Loucy (cell line): ENCODE measurements at regions not wholly inside any gene's neighbourhood (a gene's known extent, or its start where the extent isn't known, plus 50 kb on each side); places are given as distances from the start of the nearest gene placed in this dataset.

ENCODE experiments used
- H2AFZ ChIP-seq: fragments of 200-600 bp; sonication (generic); 2 replicates; pipeline ENCODE4 v1.6.0; 2016; ENCODE audit warnings: antibody characterized with exemption, mild to moderate bottlenecking, low read length, moderate library complexity
- H3F3A ChIP-seq: fragments of 200-600 bp; 2 replicates; pipeline ENCODE4 v1.6.0; 2016; ENCODE audit warnings: antibody characterized with exemption, low read depth, mild to moderate bottlenecking
- H3K27me3 ChIP-seq: fragments of 200-600 bp; sonication (generic); 2 replicates; pipeline ENCODE4 v1.6.1; 2014; ENCODE audit warnings: low read length, mild to moderate bottlenecking; ENCODE audit not compliant: insufficient read depth, poor library complexity, severe bottlenecking
- H3K36me3 ChIP-seq: fragments of 200-600 bp; sonication (generic); 2 replicates; pipeline ENCODE4 v1.6.1; 2016; ENCODE audit warnings: low read length; ENCODE audit not compliant: insufficient read depth
- H3K4me1 ChIP-seq: fragments of 200-600 bp; sonication (generic); 2 replicates; pipeline ENCODE4 v1.5.1; 2014; ENCODE audit warnings: low read length, mild to moderate bottlenecking; ENCODE audit not compliant: insufficient read depth, poor library complexity, severe bottlenecking
- H3K4me2 ChIP-seq: fragments of 200-600 bp; sonication (generic); 2 replicates; pipeline ENCODE4 v1.6.0; 2014; ENCODE audit warnings: antibody characterized with exemption, low read length, low read depth, mild to moderate bottlenecking; ENCODE audit not compliant: poor library complexity, severe bottlenecking
- H3K4me3 ChIP-seq: fragments of 200-600 bp; sonication (generic); 2 replicates; pipeline ENCODE4 v1.5.1; 2014; ENCODE audit warnings: low read length, mild to moderate bottlenecking, mixed read lengths; ENCODE audit not compliant: poor library complexity, severe bottlenecking
- H3K79me2 ChIP-seq: fragments of 200-600 bp; sonication (generic); 2 replicates; pipeline ENCODE4 v1.6.1; 2014; ENCODE audit warnings: low read length; ENCODE audit not compliant: insufficient read depth
- H3K9ac ChIP-seq: fragments of 200-600 bp; sonication (generic); 2 replicates; pipeline ENCODE4 v1.6.0; 2014; ENCODE audit warnings: mild to moderate bottlenecking, low read depth, low read length, moderate library complexity; ENCODE audit not compliant: poor library complexity, severe bottlenecking
- H3K9me2 ChIP-seq: fragments of 200-600 bp; sonication (generic); replicated peaks from 2 replicates; pipeline ENCODE4 v1.6.1; 2016; ENCODE audit warnings: low read depth, low read length, mixed read lengths
- H3K9me3 ChIP-seq: fragments of 200-600 bp; sonication (generic); 2 replicates; pipeline ENCODE4 v1.6.1; 2014; ENCODE audit warnings: mild to moderate bottlenecking, antibody characterized with exemption, low read length, low read depth; ENCODE audit not compliant: insufficient read depth
- H4K20me1 ChIP-seq: fragments of 200-600 bp; sonication (generic); 2 replicates; pipeline ENCODE4 v1.6.0; 2014; ENCODE audit warnings: antibody characterized with exemption, low read length, mild to moderate bottlenecking; ENCODE audit not compliant: insufficient read depth, poor library complexity, severe bottlenecking
- CTCF ChIP-seq: fragments of 200-600 bp; sonication (generic); conservative IDR thresholded peaks from 2 replicates; pipeline ENCODE4 v1.5.1; 2014; ENCODE audit warnings: mild to moderate bottlenecking, antibody characterized with exemption, low read length
- EZH2phosphoT487 ChIP-seq: fragments of 200-600 bp; IDR thresholded peaks from 2 replicates; pipeline ENCODE4 v1.6.1; 2018; ENCODE audit warnings: antibody characterized with exemption, mild to moderate bottlenecking, moderate library complexity, borderline replicate concordance

- H3K4me1 ChIP-seq, result peaks cover 60% of the 10 kb centered on the region
- no peaks in the 10 kb centered on the region for H3K9me2 ChIP-seq
- TF ChIP-seq EZH2phosphoT487, result no peak
- no peak for TF ChIP-seq CTCF
These were observed 120.8 kb upstream of the TNFAIP3 start for GRCh38 chr6:137746264-137746663.

DNA sequence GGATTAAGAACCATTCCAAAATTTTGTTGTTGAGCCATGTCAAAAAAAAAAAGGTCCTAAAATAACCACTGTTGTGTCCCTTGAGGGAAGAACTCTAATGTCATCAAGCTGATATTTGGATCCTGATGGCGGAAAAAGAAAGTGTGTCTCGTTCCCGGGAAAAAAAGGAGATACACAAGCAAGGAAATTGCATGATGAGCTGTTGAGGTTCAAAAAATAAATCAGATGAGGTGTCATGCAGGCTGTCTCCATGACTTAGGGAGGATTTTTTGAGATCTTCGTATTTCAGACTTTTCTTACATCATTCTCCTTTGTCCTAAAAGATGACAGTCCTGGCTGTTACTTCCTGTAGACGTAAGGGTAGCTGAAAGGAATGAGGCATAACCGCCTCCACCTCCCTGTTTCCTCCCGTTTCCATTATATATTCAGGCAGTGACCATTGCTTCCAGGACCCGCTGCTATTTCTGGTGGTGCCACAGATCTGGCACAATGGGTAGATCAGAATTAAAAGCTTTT, 117.3 kb upstream of the TNFAIP3 start:
- Histone ChIP-seq H3K4me3 (no peak overlapping the region), H2AFZ (no peak overlapping the region), H3K9ac (no peak overlapping the region)

More at GRCh38 chr6:137746264-137746663, 120.8 kb upstream of the TNFAIP3 start:
- no peaks in the 10 kb centered on the region for H3K27me3 ChIP-seq
- H3K4me3 ChIP-seq, result no peak overlapping the region
- H3K79me2 ChIP-seq, result no peaks in the 10 kb centered on the region
- no peak overlapping the region for H3K4me2 ChIP-seq
- no peaks in the 10 kb centered on the region for H4K20me1 ChIP-seq
- H3K36me3 ChIP-seq, result no peaks in the 10 kb centered on the region
- no peaks in the 10 kb centered on the region for H3K9me3 ChIP-seq
- peak overlapping the region; percentile 14; the same call in 1 of the 2 replicates for H2AFZ ChIP-seq
- peaks cover 4% of the 10 kb centered on the region; the same call in 1 of the 2 replicates for H3F3A ChIP-seq
- no peak overlapping the region for H3K9ac ChIP-seq

GRCh38 chr6:137750297-137750696, 116.8 kb upstream of the TNFAIP3 start:
- Histone ChIP-seq H3K4me2 (no peak overlapping the region), H3K27me3 (no peaks in the 10 kb centered on the region), H3K9me2 (no peaks in the 10 kb centered on the region), H3K4me3 (no peak overlapping the region), H3K36me3 (no peaks in the 10 kb centered on the region), H3K4me1 (peaks cover 59% of the 10 kb centered on the region), H2AFZ (no peak overlapping the region), H3F3A (no peaks in the 10 kb centered on the region; the same call in 1 of the 2 replicates), H3K79me2 (no peaks in the 10 kb centered on the region), H3K9ac (no peak overlapping the region), H3K9me3 (no peaks in the 10 kb centered on the region), H4K20me1 (no peaks in the 10 kb centered on the region)
- TF ChIP-seq EZH2phosphoT487 (no peak), CTCF (no peak)

More for the DNA sequence above, 117.3 kb upstream of the TNFAIP3 start:
- Histone ChIP-seq H3F3A (no peaks in the 10 kb centered on the region; the same call in 1 of the 2 replicates), H3K79me2 (no peaks in the 10 kb centered on the region), H3K27me3 (no peaks in the 10 kb centered on the region), H4K20me1 (no peaks in the 10 kb centered on the region), H3K4me1 (peaks cover 58% of the 10 kb centered on the region), H3K9me3 (no peaks in the 10 kb centered on the region), H3K4me2 (no peak overlapping the region), H3K36me3 (no peaks in the 10 kb centered on the region), H3K9me2 (no peaks in the 10 kb centered on the region)
- TF ChIP-seq EZH2phosphoT487 (no peak), CTCF (no peak)
